Calu3 (cell line): ENCODE measurements at regions not wholly inside any gene's neighbourhood (a gene's known extent, or its start where the extent isn't known, plus 50 kb on each side); places are given as distances from the start of the nearest gene placed in this dataset.

Experiments
- BruUV-seq: library from RNA; stranded (reverse); fragments of 400-500 nt; replicated peaks from 2 replicates; lab custom pipeline; 2021; lab: Mats Ljungman, UMichigan
- CTCF ChIA-PET: fragments of 300-600 bp; sonication (Branson Sonifier 250); formaldehyde crosslinking; loops from one replicate; lab custom pipeline; 2022; ENCODE audit warnings: antibody characterized with exemption; lab: Charles Lee
- DNase-seq: peaks from one replicate; pipeline ENCODE4 v3.0.0; 2022
- H3K27ac Mint-ChIP-seq: one replicate; pipeline ENCODE4 v1.8.0; 2022; ENCODE audit warnings: mixed read lengths; ENCODE audit not compliant: unreplicated experiment
- H3K27me3 Mint-ChIP-seq: one replicate; pipeline ENCODE4 v1.8.0; 2022; ENCODE audit warnings: mixed read lengths; ENCODE audit not compliant: unreplicated experiment
- H3K36me3 Mint-ChIP-seq: one replicate; pipeline ENCODE4 v1.8.0; 2022; ENCODE audit warnings: mild to moderate bottlenecking, moderate library complexity, mixed read lengths; ENCODE audit not compliant: insufficient read depth, unreplicated experiment
- H3K4me1 Mint-ChIP-seq: one replicate; pipeline ENCODE4 v1.8.0; 2022; ENCODE audit warnings: mild to moderate bottlenecking, low read depth, mixed read lengths; ENCODE audit not compliant: unreplicated experiment
- H3K4me3 Mint-ChIP-seq: one replicate; pipeline ENCODE4 v1.8.0; 2022; ENCODE audit warnings: mild to moderate bottlenecking, low read depth, moderate library complexity, mixed read lengths; ENCODE audit not compliant: unreplicated experiment
- H3K9me3 Mint-ChIP-seq: one replicate; pipeline ENCODE4 v1.8.0; 2022; ENCODE audit warnings: low read depth, mixed read lengths; ENCODE audit not compliant: unreplicated experiment
- intact Hi-C: fragments of 100-400 bp; cut with micrococcal nuclease; formaldehyde crosslinking; loops from one replicate; pipeline ENCODE4 v1.10.0; 2022; ENCODE audit not compliant: unreplicated experiment
- TF ChIP-seq, protein P1 (sequence below): fragments of 200-600 bp; IDR thresholded peaks from one replicate; pipeline ENCODE4 v1.8.0; 2022; ENCODE audit warnings: antibody characterized with exemption; ENCODE audit not compliant: unreplicated experiment

DNA sequence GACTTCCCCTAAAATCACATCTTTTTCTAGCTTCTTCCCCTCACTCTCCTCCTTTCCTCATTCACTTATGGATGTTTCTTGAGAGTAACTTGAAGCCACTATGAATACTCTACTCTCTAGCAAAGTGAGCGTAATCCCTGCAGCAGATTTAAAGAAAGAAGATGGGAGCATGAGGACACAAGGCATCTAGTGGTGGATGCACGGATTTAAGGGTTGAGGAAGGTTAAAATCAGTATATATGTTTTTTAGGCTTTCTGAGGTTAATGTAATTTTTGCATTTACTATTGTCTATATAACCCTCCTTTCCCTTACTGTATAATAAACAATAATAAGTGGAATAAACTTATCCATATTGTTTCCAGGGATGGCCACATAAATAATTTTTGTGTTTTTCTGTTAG is 495.2 kb upstream of the TPK1 start:
- BruUV-seq, result no TSS peak
- H3K9me3 Mint-ChIP-seq, result peaks cover 12% of the 10 kb centered on the region
- TF ChIP-seq, protein P1, sequence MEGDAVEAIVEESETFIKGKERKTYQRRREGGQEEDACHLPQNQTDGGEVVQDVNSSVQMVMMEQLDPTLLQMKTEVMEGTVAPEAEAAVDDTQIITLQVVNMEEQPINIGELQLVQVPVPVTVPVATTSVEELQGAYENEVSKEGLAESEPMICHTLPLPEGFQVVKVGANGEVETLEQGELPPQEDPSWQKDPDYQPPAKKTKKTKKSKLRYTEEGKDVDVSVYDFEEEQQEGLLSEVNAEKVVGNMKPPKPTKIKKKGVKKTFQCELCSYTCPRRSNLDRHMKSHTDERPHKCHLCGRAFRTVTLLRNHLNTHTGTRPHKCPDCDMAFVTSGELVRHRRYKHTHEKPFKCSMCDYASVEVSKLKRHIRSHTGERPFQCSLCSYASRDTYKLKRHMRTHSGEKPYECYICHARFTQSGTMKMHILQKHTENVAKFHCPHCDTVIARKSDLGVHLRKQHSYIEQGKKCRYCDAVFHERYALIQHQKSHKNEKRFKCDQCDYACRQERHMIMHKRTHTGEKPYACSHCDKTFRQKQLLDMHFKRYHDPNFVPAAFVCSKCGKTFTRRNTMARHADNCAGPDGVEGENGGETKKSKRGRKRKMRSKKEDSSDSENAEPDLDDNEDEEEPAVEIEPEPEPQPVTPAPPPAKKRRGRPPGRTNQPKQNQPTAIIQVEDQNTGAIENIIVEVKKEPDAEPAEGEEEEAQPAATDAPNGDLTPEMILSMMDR, result no peak
- CTCF ChIA-PET, result no interaction called here
- no peak overlapping the region for H3K4me3 Mint-ChIP-seq
- no peaks in the 10 kb centered on the region for H3K4me1 Mint-ChIP-seq
- intact Hi-C loops, result no loop called here
- H3K36me3 Mint-ChIP-seq, result no peaks in the 10 kb centered on the region
- no peaks in the 10 kb centered on the region for H3K27me3 Mint-ChIP-seq
- no peak overlapping the region for H3K27ac Mint-ChIP-seq
- no peak for DNase-seq

DNA sequence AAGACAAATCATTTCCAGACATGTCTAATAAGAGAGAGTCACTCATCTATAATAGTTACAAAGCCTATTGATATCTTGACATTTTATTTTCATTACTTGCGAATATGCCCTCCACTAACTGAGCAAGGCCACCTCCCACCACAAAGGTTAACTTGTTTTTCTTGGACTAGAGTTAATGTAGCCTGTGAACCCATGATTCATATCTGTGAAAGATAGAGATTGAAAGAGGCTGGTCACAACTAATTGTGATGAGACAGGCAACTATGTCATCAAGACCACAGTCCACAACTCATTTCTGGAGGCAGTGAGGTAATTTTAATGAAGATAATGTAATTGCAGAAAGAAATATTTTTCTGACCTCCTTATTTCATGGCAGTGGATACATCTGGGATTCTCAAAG is 491.8 kb upstream of the TPK1 start:
- CTCF ChIA-PET, result interaction anchor here (0.6 kb wide), 1 partner anchor 10 kb away, joined by 3 read pairs; no protein-coding TSS in a partner anchor
- TF ChIP-seq, protein P1, result no peak

GRCh38 chr7:145324081-145324480 is 488.2 kb upstream of the TPK1 start:
- no peaks in the 10 kb centered on the region for H3K36me3 Mint-ChIP-seq
- H3K4me1 Mint-ChIP-seq, result no peaks in the 10 kb centered on the region
- TF ChIP-seq, protein P1, result no peak
- no peak for DNase-seq
- no peak overlapping the region for H3K27ac Mint-ChIP-seq
- no peak overlapping the region for H3K4me3 Mint-ChIP-seq
- intact Hi-C loops, result no loop called here
- H3K27me3 Mint-ChIP-seq, result no peaks in the 10 kb centered on the region
- H3K9me3 Mint-ChIP-seq, result peaks cover 17% of the 10 kb centered on the region
- no TSS peak for BruUV-seq
- CTCF ChIA-PET, result no interaction called here

More for the DNA sequence above, 491.8 kb upstream of the TPK1 start:
- no TSS peak for BruUV-seq
- Mint-ChIP-seq H3K4me1 (no peaks in the 10 kb centered on the region), H3K4me3 (no peak overlapping the region), H3K27me3 (no peaks in the 10 kb centered on the region), H3K36me3 (no peaks in the 10 kb centered on the region), H3K9me3 (peaks cover 13% of the 10 kb centered on the region), H3K27ac (no peak overlapping the region)
- no peak for DNase-seq
- intact Hi-C loops, result no loop called here

GRCh38 chr7:145313551-145313950 is 477.7 kb upstream of the TPK1 start:
- CTCF ChIA-PET, result no interaction called here
- Mint-ChIP-seq H3K4me1 (no peaks in the 10 kb centered on the region), H3K4me3 (no peak overlapping the region), H3K27me3 (no peaks in the 10 kb centered on the region), H3K36me3 (no peaks in the 10 kb centered on the region), H3K27ac (no peak overlapping the region), H3K9me3 (peaks cover 10% of the 10 kb centered on the region)
- DNase-seq, result no peak
- intact Hi-C loops, result no loop called here
- TF ChIP-seq, protein P1, result no peak
- BruUV-seq, result no TSS peak
